ENCODE measurements at regions not wholly inside any gene's neighbourhood (a gene's known extent, or its start where the extent isn't known, plus 50 kb on each side); places are given as distances from the start of the nearest gene placed in this dataset.

- Histone ChIP-seq H3K9me1 (ENCODE audit: control insufficient read depth, insufficient read depth, low read length) (no peaks in the 10 kb centered on the region), H3K4me2 (ENCODE audit: insufficient read depth, low read length) (no peak overlapping the region), H3K9ac (ENCODE audit: insufficient read depth in 1 of 2, low read depth in 2 of 2, low read length in 2 of 2) (no peak overlapping the region), H3K36me3 (ENCODE audit: control insufficient read depth, insufficient read depth, low read length) (no peaks in the 10 kb centered on the region), H3K27ac (ENCODE audit: extremely low read depth, low read depth, low read length) (no peak overlapping the region), H3K79me2 (ENCODE audit: control insufficient read depth, insufficient read depth, low read length) (no peaks in the 10 kb centered on the region), H4K20me1 (replicated peaks; ENCODE audit: control insufficient read depth, insufficient read depth, low read length) (no peaks in the 10 kb centered on the region), H2AFZ (ENCODE audit: low read depth, low read length) (no peak overlapping the region), H3K27me3 (ENCODE audit: control insufficient read depth in 2 of 2, insufficient read depth in 2 of 2, low read length in 2 of 2) (no peaks in the 10 kb centered on the region), H3K9me3 (replicated peaks; ENCODE audit: control insufficient read depth, insufficient read depth, low read depth, low read length) (no peaks in the 10 kb centered on the region), H3K4me3 (no peak overlapping the region), H3K4me1 (replicated peaks in 1 of 2; ENCODE audit: control insufficient read depth in 2 of 2, insufficient read depth in 2 of 2, low read length in 2 of 2) (peaks cover 0 to 14% of the 10 kb centered on the region in 2 experiments; a peak in 3 of 5 replicates)
- FAIRE-seq (no peak), ATAC-seq (no peak), DNase-seq (ENCODE audit: extremely low read depth in 1 of 4, low spot score in 3 of 4) (no peak)
- no TSS peak for BruUV-seq (replicated peaks)
- in situ Hi-C loops (cut with MboI) (loop anchor here (25.0 kb wide), 1 partner anchor 427 kb away; no protein-coding TSS in a partner anchor), intact Hi-C loops (cut with micrococcal nuclease) (no loop called here)
- TF ChIP-seq, protein P1, sequence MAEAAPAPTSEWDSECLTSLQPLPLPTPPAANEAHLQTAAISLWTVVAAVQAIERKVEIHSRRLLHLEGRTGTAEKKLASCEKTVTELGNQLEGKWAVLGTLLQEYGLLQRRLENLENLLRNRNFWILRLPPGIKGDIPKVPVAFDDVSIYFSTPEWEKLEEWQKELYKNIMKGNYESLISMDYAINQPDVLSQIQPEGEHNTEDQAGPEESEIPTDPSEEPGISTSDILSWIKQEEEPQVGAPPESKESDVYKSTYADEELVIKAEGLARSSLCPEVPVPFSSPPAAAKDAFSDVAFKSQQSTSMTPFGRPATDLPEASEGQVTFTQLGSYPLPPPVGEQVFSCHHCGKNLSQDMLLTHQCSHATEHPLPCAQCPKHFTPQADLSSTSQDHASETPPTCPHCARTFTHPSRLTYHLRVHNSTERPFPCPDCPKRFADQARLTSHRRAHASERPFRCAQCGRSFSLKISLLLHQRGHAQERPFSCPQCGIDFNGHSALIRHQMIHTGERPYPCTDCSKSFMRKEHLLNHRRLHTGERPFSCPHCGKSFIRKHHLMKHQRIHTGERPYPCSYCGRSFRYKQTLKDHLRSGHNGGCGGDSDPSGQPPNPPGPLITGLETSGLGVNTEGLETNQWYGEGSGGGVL (CRISPR knock-in tag; IDR thresholded peaks at IDR 0.05) = no peak
- TF ChIP-seq ZBED1 (IDR thresholded peaks at IDR 0.05) (no peak), SP2 (IDR thresholded peaks at IDR 0.05; ENCODE audit: extremely low read depth, low read depth, low read length, poor library complexity, severe bottlenecking) (no peak), SAP30 (IDR thresholded peaks at IDR 0.05; ENCODE audit: borderline replicate concordance, insufficient read depth, low read depth, low read length, poor library complexity, severe bottlenecking) (no peak), ZNF274 (IDR thresholded peaks at IDR 0.05; ENCODE audit: borderline replicate concordance, low read depth, low read length) (no peak), YBX1 (IDR thresholded peaks at IDR 0.05) (no peak), ZBTB8A (IDR thresholded peaks at IDR 0.05; ENCODE audit: partially characterized antibody) (no peak), ZFX (CRISPR knock-in tag; IDR thresholded peaks at IDR 0.05) (no peak), GATAD2A (IDR thresholded peaks at IDR 0.05) (no peak), GABPB2 (CRISPR knock-in tag; conservative IDR thresholded peaks at IDR 0.05) (no peak), PHB2 (IDR thresholded peaks at IDR 0.05; ENCODE audit: low read depth) (no peak)
- TF ChIP-seq, protein P2, sequence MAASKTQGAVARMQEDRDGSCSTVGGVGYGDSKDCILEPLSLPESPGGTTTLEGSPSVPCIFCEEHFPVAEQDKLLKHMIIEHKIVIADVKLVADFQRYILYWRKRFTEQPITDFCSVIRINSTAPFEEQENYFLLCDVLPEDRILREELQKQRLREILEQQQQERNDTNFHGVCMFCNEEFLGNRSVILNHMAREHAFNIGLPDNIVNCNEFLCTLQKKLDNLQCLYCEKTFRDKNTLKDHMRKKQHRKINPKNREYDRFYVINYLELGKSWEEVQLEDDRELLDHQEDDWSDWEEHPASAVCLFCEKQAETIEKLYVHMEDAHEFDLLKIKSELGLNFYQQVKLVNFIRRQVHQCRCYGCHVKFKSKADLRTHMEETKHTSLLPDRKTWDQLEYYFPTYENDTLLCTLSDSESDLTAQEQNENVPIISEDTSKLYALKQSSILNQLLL (CRISPR knock-in tag; IDR thresholded peaks at IDR 0.05; ENCODE audit: borderline replicate concordance) = no peak
- TF ChIP-seq, protein P3, sequence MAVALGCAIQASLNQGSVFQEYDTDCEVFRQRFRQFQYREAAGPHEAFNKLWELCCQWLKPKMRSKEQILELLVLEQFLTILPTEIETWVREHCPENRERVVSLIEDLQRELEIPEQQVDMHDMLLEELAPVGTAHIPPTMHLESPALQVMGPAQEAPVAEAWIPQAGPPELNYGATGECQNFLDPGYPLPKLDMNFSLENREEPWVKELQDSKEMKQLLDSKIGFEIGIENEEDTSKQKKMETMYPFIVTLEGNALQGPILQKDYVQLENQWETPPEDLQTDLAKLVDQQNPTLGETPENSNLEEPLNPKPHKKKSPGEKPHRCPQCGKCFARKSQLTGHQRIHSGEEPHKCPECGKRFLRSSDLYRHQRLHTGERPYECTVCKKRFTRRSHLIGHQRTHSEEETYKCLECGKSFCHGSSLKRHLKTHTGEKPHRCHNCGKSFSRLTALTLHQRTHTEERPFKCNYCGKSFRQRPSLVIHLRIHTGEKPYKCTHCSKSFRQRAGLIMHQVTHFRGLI (CRISPR knock-in tag; IDR thresholded peaks at IDR 0.05) = no peak
- 49% methylated on average over 3 of the region's 3 CpGs for WGBS (ENCODE audit: insufficient coverage, low coverage, missing lambda C conversion rate)
- ChIA-PET POLR2A (no interaction called here), CTCF (ENCODE audit: low intra/inter-chr PET ratio) (interaction anchor here (1.3 kb wide), 1 partner anchor 238 kb away, joined by 3 read pairs; no protein-coding TSS in a partner anchor)
Observed at GRCh38 chr1:245039196-245039595, 115.6 kb upstream of the KIF26B start.

Measured in K562 (cell line).